Fibroblast of skin of right quadriceps (primary cell): ENCODE measurements at regions not wholly inside any gene's neighbourhood (a gene's known extent, or its start where the extent isn't known, plus 50 kb on each side); places are given as distances from the start of the nearest gene placed in this dataset.

Source experiments
- DNase-seq: peaks from one replicate; pipeline ENCODE4 v3.0.0-alpha.2; 2013

DNA sequence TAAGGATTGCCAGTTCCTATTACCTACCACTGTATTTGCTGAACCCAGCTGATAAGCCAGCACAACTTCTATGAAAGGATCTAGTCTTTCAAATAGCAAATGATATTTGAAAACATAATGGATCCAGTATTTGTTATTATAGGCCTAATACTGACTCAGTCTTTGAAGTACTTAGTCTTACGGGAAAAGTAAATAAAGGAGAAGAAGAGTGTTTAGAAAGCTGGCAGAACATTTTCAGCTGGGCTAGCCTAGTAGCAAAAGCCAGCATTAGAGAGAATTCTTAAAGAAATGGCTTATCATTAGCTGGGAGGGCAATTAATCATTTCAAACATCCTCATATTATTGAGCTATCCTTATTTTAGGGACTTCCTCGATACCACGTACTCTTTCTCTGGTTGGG is 101.4 kb upstream of the GOLIM4 start:
- no peak for DNase-seq

DNA sequence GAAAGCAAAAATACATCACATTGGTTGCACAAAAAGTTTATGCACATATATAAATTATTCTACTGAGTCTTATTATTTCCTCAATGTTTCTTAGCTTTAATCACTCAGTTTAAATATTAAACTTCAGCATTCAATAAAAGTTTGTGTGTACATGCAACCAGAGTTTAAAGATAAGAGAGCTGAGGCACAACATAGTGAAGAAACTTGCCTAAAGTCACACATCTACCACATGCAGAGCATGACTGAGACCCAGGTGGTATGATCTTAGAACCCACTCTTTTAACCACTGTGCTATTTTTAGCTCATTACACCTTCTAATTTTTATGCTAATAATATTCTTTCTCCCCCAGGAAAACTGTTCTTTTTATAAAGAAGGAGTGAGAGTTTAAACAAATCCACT is 96.1 kb upstream of the GOLIM4 start:
- no peak for DNase-seq

DNA sequence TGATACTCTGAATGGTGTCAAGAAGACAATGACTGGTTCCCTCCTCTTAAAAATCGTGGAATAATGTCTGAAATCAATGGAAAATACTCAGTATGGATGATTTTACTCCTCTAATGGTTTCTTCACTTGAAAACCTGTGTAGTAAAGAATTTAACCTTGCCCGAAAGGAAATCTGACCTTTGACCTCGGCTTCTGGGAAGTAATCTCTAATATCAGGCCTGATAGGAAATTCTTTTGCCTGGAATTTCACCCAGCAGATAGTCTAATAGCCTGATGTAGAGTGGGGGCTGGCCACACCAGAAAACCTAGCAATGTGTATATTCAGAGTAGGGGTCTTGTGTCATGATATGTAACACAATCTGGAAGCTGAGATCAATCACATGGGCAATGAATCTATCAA is 91.5 kb upstream of the GOLIM4 start:
- no peak for DNase-seq

- no peak for DNase-seq
Measured at GRCh38 chr3:168186293-168186983, 90.7 kb upstream of the GOLIM4 start.

GRCh38 chr3:168183774-168184173 is 88.0 kb upstream of the GOLIM4 start:
- DNase-seq = no peak

DNA sequence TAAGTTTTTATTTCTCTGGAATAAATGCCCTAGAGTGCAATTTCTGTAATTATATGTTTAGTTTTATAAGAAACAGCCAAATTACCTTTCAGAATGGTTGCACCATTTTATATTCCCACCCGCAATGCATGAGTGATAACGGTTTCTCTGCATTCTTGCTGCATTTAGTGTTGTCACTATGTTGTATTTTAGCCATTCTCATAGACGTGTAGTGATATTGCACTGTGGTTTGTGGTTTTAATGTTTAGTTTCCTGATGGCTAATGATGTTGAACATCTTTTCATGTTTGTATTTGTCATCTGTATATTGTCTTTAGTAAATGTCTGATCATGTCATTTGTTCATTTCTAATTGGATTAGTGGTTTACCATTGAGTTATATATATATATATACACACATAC is 73.0 kb upstream of the GOLIM4 start:
- DNase-seq = no peak

DNA sequence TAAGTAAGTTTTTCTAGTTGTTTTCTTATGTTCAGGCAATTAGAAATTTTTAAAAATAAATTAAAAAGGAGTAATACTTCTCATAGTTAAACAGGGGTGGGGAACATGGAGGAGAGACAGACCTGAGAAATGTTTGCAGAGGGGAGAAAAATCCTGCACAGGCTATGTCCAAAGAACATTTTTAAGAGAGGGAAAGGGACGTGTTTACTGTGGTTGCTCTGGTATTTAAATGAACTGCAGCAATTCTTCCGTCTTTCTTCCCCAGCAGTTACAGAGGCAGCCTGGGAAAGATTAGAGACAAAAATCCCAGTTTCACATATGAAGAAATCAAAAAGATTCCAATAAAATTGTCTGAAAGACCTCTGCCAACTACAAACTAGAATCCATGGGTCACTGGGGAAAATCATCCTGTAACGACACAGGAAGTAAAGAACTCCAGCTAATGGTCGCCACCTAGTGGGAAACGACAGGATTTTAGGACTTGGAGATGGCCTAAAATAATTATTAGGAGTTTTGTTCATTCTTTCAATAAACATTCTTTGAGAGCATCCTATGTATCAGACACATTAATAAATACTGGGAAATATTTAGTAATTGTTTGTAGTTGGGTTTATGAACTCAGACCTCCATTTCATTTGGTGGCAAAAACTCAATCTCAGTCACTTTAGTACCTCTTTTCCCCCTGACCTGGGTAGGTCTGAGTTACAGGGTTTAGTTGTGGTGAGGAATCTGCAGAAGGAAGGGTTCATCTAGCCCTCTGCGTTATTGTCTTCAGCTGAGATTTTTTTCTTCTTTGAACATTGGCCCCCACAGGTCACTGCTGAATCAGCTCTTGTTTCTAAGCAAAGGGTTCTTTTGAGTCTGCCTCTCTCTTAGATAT is 69.9 kb upstream of the GOLIM4 start:
- peak; percentile 68 for DNase-seq

DNA sequence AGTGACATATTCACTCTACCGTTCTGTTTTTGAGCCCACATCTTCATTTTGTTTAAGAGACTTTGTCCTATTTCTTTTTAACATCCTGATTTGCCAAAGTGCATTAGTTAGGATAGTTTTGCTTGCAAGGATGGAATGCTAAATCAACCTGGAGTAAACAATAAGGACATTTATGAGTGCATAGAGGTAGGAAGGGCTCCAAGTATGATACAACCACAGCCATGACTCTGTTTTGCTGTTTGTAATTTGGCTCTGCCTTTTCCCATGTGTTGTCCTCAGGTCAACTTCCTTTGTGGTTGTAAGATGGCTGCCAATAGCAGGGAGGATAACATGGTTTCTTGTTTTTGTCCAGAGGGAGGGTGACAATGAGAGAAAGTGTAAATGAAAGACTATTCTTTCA is 66.4 kb upstream of the GOLIM4 start:
- DNase-seq = no peak

- no peak for DNase-seq
Measured at GRCh38 chr3:168161696-168162095, 66.0 kb upstream of the GOLIM4 start.

- no peak for DNase-seq
Measured at GRCh38 chr3:168157903-168158302, 62.2 kb upstream of the GOLIM4 start.

GRCh38 chr3:168157099-168157700 is 61.5 kb upstream of the GOLIM4 start:
- no peak for DNase-seq

DNA sequence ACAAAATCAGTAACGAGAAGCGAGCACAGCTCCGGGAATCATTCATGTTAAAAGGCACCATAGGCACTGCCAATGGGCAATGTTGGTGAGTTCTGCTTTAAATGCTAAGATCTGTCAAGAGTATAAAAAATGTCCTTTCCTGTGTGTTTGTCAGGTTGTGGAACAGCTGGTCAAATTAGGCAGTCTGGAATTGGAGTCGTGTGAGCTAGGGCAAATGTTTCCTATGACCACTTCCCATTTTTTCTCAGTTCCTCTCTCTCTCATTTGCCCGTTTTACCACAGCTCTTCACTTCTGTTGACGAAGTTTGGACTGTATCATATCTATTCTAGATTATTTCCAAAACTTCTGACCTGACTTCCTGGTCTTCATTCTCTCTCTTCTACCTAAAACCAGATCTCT is 60.8 kb upstream of the GOLIM4 start:
- no peak for DNase-seq

GRCh38 chr3:168155303-168155702 is 59.6 kb upstream of the GOLIM4 start:
- DNase-seq = no peak

DNA sequence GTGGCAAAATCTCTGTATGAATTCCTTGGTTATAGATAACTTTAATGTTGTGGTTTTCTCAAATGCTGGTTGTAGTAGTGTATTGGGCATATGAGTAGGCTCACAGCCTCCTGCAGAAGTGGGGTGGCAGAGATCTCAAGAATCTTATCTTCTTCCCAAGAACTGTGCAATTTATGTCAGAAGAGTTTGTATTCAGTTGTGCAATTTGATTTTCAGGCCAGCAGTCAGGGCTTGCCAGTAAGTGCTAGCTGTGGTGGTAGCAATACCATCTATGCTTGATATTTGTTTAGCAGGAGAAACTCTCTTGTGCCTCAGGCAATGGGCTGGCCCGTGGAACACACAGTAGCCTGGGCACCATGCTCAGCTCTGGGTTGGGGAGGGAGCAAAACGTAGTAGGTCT is 58.4 kb upstream of the GOLIM4 start:
- DNase-seq = no peak

DNA sequence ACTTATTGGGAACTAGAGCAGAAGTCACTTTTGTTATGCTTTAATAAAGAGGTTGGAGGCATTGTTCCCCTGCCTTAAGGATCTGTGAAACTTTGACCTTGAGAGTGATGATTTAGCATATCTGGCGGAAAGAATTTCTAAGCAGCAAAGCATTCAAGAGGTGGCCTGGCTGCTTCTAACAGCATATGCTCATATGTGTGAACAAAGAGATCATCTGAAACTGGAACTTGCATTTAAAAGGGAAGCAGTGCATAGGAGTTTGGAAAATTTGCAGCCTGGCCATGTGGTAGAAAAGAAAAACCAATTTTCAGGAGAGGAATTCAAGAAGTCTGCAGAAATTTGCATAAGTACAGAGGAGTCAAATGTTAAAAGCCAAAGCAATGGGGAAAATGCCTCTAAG is 56.4 kb upstream of the GOLIM4 start:
- DNase-seq = no peak
